GM23338 (cell line): ENCODE measurements at regions not wholly inside any gene's neighbourhood (a gene's known extent, or its start where the extent isn't known, plus 50 kb on each side); places are given as distances from the start of the nearest gene placed in this dataset.

Source experiments
- CREB1 ChIP-seq: fragments of 250-450 bp; sonication (Bioruptor Pico); IDR thresholded peaks from 2 replicates; pipeline ENCODE4 v1.5.0; 2020; ENCODE audit warnings: low read depth, mild to moderate bottlenecking, moderate library complexity
- EZH2 ChIP-seq: fragments of 200-600 bp; sonication (generic); IDR thresholded peaks from one replicate; pipeline ENCODE4 v1.8.0; 2017; ENCODE audit warnings: antibody characterized with exemption, mild to moderate bottlenecking, low read depth; ENCODE audit not compliant: unreplicated experiment
- EZH2phosphoT487 ChIP-seq: fragments of 200-600 bp; sonication (generic); IDR thresholded peaks from one replicate; pipeline ENCODE4 v1.8.1; 2018; ENCODE audit warnings: antibody characterized with exemption; ENCODE audit not compliant: unreplicated experiment
- NANOG ChIP-seq: IDR thresholded peaks from 2 replicates; pipeline ENCODE4 v1.6.1; 2016; ENCODE audit warnings: antibody characterized with exemption, borderline replicate concordance
- POLR2AphosphoS5 ChIP-seq: IDR thresholded peaks from 2 replicates; pipeline ENCODE4 v1.6.1; 2016; ENCODE audit warnings: antibody characterized with exemption, low read depth
- STAT1 ChIP-seq: IDR thresholded peaks from one replicate; pipeline ENCODE4 v1.6.1; 2016; ENCODE audit warnings: antibody characterized with exemption; ENCODE audit not compliant: unreplicated experiment
- ZNF331 ChIP-seq: fragments of 250-450 bp; sonication (Bioruptor Pico); IDR thresholded peaks from 2 replicates; pipeline ENCODE4 v1.5.0; 2020; ENCODE audit warnings: low read depth, mild to moderate bottlenecking, moderate library complexity
- TF ChIP-seq, protein P1 (sequence below), 2 experiments: fragments of 200-600 bp in 1 of 2; sonication (generic) in 1 of 2; conservative IDR thresholded peaks; 2 replicates each; pipeline versions ENCODE4 v1.5.1 to v1.6.1; 2016 to 2017; ENCODE audit warnings: antibody characterized with exemption in 2 of 2, low read depth in 2 of 2, mild to moderate bottlenecking in 2 of 2, moderate library complexity in 1 of 2
- TF ChIP-seq, protein P2 (sequence below): IDR thresholded peaks from one replicate; pipeline ENCODE4 v1.6.1; 2018; ENCODE audit warnings: antibody characterized with exemption; ENCODE audit not compliant: unreplicated experiment

DNA sequence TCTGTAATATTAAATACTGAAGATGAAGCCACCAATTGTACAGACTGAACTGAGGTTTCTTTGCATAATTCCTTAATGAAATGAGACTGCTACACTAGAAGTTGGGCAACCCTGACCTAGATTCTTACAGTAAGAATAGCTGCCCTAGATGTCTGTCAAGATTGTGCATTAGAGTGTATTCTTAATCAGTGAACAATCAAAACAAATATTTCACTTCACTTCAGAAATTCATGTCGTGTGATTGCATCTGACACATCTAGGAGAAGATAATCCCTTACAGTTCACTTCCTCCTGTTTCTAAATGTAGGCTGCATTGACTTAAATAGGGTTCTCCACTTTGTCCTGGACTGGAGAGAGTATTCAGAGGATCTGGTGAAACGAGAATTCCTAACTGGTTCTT lies 283.1 kb downstream of the HNRNPD start:
- TF ChIP-seq EZH2 (no peak), POLR2AphosphoS5 (no peak), EZH2phosphoT487 (no peak), NANOG (no peak), CREB1 (no peak), ZNF331 (no peak), STAT1 (no peak)
- TF ChIP-seq, protein P1, sequence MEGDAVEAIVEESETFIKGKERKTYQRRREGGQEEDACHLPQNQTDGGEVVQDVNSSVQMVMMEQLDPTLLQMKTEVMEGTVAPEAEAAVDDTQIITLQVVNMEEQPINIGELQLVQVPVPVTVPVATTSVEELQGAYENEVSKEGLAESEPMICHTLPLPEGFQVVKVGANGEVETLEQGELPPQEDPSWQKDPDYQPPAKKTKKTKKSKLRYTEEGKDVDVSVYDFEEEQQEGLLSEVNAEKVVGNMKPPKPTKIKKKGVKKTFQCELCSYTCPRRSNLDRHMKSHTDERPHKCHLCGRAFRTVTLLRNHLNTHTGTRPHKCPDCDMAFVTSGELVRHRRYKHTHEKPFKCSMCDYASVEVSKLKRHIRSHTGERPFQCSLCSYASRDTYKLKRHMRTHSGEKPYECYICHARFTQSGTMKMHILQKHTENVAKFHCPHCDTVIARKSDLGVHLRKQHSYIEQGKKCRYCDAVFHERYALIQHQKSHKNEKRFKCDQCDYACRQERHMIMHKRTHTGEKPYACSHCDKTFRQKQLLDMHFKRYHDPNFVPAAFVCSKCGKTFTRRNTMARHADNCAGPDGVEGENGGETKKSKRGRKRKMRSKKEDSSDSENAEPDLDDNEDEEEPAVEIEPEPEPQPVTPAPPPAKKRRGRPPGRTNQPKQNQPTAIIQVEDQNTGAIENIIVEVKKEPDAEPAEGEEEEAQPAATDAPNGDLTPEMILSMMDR (conservative IDR thresholded peaks at IDR 0.05; ENCODE audit: low read depth in 2 of 2) = no peak
- TF ChIP-seq, protein P2, sequence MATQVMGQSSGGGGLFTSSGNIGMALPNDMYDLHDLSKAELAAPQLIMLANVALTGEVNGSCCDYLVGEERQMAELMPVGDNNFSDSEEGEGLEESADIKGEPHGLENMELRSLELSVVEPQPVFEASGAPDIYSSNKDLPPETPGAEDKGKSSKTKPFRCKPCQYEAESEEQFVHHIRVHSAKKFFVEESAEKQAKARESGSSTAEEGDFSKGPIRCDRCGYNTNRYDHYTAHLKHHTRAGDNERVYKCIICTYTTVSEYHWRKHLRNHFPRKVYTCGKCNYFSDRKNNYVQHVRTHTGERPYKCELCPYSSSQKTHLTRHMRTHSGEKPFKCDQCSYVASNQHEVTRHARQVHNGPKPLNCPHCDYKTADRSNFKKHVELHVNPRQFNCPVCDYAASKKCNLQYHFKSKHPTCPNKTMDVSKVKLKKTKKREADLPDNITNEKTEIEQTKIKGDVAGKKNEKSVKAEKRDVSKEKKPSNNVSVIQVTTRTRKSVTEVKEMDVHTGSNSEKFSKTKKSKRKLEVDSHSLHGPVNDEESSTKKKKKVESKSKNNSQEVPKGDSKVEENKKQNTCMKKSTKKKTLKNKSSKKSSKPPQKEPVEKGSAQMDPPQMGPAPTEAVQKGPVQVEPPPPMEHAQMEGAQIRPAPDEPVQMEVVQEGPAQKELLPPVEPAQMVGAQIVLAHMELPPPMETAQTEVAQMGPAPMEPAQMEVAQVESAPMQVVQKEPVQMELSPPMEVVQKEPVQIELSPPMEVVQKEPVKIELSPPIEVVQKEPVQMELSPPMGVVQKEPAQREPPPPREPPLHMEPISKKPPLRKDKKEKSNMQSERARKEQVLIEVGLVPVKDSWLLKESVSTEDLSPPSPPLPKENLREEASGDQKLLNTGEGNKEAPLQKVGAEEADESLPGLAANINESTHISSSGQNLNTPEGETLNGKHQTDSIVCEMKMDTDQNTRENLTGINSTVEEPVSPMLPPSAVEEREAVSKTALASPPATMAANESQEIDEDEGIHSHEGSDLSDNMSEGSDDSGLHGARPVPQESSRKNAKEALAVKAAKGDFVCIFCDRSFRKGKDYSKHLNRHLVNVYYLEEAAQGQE = no peak
